ENCODE measurements at regions not wholly inside any gene's neighbourhood (a gene's known extent, or its start where the extent isn't known, plus 50 kb on each side); places are given as distances from the start of the nearest gene placed in this dataset.
"Not testable (repeated sequence)": the region's sequence is repeated elsewhere in the genome, so short reads cannot be mapped to it uniquely, and the experiment has no call there.

DNA sequence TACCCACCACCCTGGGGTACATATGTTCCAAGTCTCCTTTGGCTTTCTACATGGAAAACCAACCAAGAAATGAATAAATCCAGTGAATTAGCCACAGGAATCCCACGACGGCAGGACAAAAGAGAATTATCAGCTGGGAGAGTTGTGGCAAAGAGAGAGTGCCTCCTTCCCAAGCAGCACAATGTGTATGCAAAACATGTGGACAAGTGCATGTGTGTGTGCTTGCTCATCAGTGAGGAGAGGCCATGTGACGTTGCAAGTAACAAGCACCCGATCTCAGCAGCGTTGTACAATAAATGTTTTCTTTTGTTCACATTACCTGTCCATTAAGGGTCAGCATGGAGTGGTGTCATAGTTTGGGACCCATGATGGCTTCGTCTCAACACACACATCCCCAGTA is 50.0 kb upstream of the EMX2 start:
- no peak for DNase-seq (ENCODE audit: low read depth in 4 of 4, low spot score in 1 of 4)

DNA sequence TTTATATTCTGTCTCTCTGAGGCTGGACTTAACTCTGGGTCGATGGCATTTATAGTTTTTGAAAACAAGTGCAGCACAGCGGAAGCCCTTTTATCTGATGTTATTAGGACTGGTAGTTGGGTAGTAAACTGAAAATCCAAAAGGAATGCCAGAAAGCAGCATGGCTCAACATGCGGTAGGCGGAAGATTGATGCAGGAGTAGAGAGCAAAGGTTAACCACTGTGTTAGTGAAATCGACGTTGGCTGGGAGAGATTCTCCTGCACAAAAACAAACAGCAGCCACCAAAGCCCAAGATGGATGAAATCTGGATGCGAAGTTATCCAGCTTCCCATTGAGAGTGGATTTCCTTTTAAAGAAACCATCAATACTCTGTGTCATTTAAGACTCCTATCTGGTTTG is 54.5 kb upstream of the EMX2 start:
- DNase-seq (ENCODE audit: low read depth in 4 of 4, low spot score in 1 of 4) = no peak

DNA sequence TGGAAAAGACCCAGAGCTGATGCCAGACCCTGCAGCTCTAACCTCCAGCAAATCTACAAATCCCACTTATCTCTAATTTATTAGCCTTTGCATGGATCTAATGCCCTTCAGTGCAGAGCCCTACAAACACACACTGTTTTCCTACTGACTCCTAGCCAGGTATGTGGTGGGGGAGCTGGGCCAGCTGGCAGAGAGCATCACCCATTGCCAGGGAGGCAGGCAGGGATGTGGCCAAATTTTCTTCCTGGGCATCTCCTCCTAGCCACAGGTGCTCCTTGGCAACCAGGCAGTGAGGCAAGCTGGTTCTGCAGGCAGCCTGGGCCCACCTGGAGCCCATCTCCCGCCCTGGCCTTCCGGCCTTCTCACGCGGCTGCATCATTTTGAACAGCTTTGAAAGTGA is 55.9 kb upstream of the EMX2 start:
- DNase-seq (ENCODE audit: low read depth in 4 of 4, low spot score in 1 of 4) = no peak

DNA sequence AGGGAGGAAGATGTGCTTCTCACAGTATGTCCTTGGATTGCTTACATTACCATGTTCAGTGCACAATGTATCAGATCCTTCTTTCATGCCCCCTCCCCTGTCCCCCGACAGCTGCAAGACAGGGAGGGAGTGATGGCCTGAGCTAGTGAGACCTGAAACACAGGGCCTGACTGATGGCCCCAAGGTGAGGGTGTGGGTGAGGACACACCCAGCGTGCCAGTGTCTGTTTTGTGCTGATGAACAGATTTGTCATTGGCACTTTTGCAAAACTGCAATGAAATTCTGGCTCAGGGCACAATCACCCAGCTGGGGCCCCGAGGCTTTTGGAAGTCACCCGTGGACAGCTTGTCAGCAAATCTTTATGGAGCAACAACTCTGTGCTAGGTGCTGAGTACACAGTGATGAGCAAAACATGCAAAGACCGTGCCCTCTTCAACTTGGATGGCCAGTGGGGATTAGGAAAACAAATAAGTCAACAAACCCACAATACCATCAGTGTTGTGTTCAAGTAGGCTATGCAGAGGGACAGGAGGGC is 59.4 kb upstream of the EMX2 start:
- DNase-seq (ENCODE audit: low read depth in 4 of 4, low spot score in 1 of 4) = no peak

DNA sequence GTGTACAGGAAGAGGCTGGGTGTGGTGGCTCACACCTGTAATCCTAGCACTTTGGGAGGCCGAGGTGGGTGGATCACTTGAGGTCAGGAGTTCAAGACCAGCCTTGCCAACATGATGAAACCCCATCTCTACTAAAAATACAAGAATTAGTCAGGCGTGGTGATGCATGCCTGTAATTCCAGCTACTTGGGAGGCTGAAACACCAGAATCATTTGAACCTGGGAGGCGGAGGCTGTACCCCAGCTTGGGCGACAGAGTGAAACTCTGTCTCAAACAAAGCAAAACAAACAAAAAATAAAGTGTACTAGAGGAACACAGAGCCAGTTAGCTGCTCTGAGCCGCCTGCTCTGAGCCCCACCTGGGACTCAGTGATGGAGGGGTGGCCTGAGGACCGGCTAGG is 61.5 kb upstream of the EMX2 start:
- DNase-seq (ENCODE audit: low read depth in 4 of 4, low spot score in 1 of 4) = not testable (repeated sequence)

DNA sequence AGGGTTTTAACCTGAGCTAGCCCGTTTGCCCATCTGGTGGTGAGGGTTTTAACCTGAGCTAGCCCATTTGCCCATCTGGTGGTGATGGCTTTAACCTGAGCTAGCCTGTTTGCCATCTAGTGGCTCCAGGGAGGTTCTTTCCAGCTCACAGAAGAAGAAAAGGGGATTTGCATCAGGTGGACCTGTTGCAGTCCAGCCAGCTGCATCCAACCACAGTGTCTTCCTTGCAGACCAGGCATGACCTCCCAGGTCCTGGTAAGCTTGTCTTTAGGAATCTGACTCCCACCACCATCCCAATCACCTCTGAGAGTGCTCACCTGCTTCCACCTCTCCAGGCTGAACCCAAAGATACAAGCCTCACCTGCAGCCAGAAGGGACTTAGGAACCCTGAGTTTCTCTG is 62.4 kb upstream of the EMX2 start:
- no peak for DNase-seq (ENCODE audit: low read depth in 4 of 4, low spot score in 1 of 4)

DNA sequence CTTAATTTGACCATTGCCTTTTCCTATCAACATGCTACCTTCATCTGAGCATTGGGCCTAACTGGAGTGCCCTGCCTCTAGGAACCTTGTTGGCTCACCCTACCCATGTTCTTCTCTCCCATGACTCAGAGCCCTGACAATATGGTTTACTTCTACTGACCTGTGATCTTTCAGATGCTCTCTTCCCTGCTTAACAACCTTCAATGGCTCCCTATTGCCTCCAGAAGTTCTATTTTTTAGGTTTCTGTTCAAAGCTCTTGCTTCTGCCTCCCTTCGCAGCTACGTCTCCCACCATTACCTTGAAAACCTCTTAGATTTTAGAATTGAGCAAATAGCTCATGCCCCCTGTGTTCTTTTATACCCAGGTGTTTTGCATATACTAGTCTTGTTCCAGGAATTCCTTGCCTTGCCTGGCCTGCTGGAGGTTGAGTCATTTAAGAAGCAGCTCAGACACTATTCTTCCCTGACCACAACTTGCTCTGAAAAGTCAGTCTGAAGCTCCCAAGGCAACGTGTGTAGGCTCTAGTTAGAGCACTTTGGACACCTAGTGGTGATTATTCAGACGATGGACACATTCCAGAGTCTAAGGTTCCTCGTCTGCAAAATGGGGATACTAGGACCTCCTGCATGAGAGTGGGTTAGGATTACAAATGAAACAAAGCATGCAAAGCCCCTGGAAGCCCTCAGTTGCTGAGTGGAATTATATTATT is 64.4 kb upstream of the EMX2 start:
- DNase-seq (ENCODE audit: low read depth in 4 of 4, low spot score in 1 of 4) = no peak

DNA sequence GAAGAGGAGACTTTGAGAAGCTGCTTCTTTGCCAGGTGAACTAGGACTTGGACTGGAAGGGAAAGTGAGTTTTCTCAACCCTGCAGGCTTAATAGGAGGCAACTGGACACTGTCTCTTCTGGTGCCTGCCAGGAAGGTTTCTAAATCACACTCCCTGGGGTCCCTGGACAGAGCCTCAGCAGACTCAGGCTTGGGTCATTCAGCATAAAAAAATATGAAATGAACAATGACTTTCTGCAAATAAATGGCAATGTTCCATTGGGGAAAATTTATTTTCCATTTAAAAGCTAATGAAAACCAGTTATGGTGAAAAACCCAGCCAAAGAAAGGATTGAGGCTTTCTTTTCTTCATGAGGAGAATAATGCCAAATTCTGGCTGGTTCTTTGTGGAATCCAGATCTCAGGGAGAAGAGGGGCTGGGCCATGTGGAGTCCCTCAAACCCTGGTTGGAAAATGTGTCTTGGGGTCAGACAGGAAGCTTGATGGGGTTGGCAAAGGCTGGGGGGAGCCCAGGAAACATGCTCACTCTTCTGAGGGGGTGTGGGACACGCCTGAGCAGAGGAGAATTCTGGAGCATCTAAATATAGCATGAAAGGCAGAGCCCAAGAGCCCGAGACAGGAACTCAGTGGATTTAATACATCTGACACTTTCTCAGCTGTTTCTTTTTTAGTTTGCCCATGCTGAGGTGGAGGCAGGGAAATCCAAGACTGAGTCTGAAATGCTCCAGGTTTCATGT is 65.2 kb upstream of the EMX2 start:
- no peak for DNase-seq (ENCODE audit: low read depth in 4 of 4, low spot score in 1 of 4)

DNA sequence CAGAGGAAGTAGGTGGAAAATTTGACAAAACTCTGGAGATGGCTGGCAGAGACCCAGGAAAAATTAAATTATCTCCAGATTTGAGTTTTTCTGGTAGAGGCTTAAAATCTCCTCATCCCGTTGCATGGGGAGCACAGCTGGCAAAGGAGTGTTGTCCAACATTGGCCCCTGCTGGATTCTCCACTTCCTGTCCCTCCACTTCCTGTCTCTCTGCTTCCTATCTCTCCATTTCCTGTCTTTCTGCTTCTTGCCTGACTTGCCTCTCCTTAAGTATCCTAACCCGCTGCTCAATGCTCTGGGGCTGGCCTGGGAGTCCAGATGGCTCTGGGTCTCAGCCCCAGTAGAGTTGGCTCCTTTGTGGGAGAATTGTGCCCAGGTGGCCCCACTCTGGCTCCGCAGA is 65.8 kb upstream of the EMX2 start:
- no peak for DNase-seq (ENCODE audit: low read depth in 4 of 4, low spot score in 1 of 4)

DNA sequence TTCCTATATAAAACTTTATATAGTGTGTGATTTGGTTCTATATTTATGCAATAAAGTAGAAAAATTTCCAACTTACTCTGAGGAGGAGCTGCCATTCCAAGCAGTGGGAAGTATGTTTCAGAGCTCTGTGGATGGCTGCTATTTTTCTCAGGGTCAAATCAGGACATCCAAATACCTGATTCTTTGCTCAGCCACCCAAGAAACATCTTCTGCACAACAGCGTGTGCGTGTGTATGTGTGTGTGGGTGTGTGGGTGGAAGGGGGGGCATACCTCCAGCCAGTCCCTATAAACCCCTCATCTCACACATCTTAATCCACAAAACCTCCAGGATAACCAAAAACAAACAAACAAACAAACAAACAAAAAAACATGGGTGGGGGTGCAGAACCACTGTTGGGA is 66.3 kb upstream of the EMX2 start:
- DNase-seq (ENCODE audit: low read depth in 4 of 4, low spot score in 1 of 4) = no peak

DNA sequence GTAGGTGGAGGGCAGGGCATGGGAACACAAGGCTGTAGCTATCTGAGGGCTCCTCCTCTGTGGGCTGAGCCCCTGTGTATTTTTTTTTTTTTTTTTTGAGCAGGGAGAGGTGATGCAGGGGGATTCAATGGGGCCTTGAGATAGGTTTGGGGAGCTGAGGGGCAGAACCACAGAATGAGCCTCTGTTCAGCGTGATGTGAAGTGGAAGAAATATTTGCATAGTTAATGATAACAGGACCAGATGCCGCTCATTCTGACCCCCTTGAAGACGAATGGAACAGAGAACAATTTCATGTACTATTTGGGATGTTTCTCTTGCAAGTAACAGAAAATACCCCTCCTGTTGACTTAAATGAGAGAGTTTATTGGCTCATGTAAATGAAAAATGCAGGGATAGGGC is 69.7 kb upstream of the EMX2 start:
- DNase-seq (ENCODE audit: low read depth in 4 of 4, low spot score in 1 of 4) = no peak

DNA sequence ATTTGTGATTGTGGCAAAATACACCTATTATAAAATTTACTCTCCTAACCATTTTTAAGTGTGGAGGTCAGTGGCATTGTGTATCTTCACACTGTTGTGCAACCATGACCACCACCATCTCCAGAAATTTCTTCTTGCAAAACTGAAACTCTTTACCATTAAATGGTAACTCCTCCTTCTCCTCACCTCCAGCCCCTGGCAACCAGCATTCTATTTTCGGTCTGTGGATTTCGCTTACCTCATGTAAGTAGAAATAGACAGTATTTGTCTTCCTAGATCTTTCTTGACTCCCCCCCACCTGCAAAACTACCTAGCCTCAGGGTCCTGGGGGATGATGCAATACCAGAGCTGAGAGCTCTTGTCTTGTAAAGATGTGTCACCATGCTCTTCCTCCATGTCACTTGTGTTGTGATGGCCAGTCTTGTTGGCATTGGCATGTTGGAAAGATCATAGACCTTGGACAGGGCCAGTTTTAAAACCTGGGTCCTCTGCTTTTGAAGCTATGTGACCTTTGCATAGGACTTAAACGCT is 71.1 kb upstream of the EMX2 start:
- no peak for DNase-seq (ENCODE audit: low read depth in 4 of 4, low spot score in 1 of 4)

DNA sequence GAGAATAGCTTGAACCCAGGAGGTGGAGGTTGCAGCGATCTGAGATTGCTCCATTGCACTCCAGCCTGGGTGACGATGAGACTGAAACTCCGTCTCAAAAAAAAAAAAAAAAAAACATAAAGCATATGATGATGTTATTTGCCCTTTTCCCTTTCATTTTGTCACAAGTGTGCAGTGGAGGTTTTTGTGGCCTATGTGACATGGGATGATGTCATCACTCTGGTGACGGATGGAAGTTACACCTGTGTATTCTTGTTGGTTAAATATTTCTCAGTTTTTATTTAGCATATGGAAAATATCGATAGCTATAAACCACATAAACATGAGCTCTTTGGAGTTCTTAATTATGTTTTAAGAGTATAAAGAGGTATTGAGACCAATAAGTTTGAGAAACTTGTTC is 71.8 kb upstream of the EMX2 start:
- DNase-seq (ENCODE audit: low read depth in 4 of 4, low spot score in 1 of 4) = no peak

DNA sequence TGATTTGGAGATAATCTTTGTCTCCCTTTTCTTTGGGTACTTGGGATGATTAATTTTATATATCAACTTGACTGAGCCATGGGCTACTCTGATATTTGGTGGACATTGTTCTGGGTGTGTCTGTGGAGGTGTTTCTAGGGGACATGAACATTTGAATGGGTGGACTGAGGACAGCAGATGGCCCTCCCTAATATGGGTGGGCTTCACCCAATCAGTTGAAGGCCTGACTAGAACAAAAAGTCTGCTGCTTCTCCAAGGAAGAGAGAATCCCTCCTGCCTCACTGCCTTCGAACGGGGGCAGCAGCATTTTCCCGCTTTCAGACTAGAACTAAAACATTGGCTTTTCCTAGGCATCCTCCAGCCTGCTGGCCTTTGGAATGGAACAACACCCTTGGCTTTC is 73.9 kb upstream of the EMX2 start:
- no peak for DNase-seq (ENCODE audit: low read depth in 4 of 4, low spot score in 1 of 4)

DNA sequence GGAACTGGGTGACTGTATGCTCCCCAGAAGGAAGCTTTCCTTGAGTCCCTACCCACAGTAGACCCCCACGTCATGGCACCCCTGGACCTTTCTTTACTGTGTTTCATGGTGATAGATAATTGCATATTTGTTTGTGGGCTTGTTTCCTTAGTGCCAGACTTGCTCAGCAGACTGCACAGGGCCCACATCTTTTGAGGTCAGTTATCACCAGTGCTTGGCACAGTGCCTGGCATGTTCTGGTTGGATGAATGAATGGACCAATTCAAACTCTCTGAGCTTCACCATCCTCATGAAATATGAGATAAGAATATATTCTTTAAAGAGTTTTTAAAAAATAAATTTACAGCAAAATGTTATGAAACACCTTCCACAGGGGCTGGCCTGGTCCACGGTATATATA is 78.4 kb upstream of the EMX2 start:
- no peak for DNase-seq (ENCODE audit: low read depth in 4 of 4, low spot score in 1 of 4)

DNA sequence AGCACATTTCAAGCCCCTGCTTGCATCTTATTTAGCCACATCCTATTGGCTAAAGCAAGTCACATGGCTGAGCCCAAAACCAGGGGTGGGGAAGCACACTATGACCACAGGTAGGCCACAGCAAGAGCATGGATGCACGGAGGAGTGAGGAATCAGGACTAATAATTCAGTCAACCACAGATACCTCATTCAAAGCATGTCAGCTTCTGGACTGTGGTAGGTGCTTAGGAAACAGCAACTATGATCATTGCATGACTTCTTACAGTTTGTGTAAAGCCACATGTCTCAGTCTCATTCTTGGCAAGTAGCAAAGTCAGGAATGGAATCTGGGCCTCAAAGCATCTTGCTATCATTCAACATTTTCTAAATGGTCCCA is 79.0 kb upstream of the EMX2 start:
- DNase-seq (ENCODE audit: low read depth in 4 of 4, low spot score in 1 of 4) = no peak

DNA sequence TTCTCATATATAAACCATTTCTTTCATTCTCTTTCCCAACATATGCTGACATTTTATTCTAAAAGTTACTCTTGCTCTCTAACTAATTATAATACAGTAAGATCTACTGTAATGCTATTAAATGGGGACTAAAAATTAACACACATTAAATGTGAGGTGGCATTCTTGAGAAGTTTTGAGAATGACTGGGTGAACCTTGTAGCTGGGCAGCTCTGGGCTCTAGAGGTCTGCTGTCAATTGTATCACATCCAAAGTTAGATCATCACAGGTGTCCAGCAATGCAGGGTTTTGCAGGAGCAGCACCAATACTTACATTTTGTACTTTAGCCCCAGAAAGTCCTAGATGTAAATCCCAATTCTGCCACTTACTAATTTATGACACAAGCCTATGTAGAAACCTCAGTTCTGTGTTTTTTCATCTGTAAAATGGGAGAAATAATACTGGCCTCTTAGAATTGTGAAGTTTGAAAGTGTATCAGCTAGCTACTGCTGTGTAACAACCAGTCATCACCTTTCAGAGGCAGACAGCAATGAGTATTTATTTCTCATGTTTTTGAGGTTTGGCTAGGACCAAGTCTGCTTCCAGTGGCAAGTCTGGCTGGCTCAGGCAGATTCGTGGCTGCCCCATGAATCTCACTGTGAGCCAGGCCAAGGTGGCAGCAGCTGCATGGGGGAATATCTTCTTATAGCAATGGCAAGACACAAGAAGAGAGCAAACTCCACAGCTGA is 79.6 kb upstream of the EMX2 start:
- DNase-seq (ENCODE audit: low read depth in 4 of 4, low spot score in 1 of 4) = no peak

DNA sequence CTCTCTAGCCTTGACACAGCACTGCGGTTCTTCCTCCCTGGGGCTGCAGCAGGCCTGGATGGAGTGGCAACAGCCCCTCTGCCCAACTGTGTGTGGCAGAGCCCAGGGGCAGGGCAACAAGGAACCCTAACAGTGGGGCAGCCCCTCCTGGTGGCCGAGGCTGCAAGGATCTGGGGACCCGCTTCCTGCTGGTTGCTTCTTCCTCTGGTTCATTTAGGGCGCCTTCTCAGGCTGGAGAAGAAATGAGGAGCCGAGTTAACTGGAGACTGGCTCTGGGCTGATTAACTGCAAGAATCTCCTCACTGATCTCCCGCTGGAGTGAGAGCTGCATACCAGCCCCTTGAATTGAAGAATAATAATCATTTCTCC is 80.1 kb upstream of the EMX2 start:
- no peak for DNase-seq (ENCODE audit: low read depth in 4 of 4, low spot score in 1 of 4)

DNA sequence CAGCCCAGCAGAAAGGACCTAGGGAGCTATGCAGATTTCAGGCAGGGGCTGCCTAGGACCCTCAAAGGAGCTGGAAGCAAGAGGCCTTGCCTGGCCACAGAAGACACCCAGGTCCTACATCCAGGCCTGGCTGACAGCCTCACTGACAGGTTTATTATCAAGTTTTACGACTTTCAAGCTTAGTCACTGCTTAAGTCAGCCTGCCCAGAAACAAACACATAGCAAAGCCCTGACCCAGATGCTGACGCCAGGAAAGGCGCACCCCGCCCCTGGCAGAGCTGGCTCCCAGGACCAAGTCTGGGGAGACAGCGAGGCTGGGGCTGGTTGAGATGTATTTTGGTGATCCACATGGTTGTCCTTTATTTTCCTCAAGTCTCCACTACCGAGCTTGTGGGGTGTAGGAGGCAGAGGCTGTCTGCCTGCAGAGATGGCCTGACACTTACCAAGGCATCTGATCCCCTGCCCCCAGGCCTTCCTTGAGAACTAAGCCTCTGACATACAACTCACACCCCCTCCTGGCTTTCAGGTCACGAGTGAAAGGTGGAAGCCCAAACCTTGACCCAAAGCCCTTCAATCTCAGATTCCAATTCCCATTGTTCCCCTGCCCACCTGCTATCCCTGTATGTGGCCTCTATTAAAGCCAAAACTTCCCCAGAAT is 80.7 kb upstream of the EMX2 start:
- no peak for DNase-seq (ENCODE audit: low read depth in 4 of 4, low spot score in 1 of 4)

DNA sequence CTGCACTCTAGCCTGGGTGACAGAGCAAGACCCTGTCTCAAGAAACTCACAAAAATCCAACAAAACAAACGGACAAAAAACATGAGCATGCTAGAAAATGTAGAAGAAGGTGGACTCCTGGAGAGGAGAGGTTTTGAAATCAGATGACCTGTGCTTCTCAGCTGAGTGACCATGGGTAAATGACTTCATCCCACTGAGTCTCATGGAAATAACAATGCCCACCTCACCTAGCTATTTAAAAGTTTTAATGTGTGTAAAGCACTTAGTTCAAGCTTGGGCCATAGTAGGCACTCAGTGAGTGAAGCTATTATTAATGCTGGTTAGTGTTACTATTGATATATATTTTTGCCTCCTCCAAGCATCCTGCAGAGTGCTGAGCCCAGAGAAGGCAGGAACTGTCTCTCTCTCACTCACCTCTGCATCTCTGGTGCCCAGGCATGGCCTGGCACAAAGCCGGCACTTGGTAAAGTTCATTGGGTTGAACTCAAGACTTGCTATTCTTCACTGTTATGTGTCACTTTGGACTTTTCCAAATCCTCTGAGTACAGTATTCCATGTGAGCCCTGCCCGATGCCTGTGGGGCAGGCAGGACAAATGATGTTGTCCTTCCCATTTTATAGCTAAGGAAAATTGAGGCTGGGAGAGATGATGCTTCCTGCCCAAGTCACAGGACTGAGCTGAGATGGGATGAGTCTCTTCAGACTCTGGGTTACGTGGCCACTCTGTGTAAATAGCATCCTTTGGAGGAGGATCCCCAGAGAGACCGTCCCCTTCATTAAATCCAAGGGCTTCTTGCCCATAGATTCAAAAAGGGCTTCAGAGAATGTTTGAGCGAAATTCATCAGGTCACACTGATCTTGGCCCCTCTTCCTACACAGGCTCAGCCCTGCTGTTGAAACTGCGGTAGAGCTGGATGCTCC is 81.4 kb upstream of the EMX2 start:
- no peak for DNase-seq (ENCODE audit: low read depth in 4 of 4, low spot score in 1 of 4)
